ENCODE measurements at regions not wholly inside any gene's neighbourhood (a gene's known extent, or its start where the extent isn't known, plus 50 kb on each side); places are given as distances from the start of the nearest gene placed in this dataset.
A peak's percentile ranks its signal among the peaks of the same experiment; 100 is the strongest.

- Histone ChIP-seq H3K36me3 (ENCODE audit: control insufficient read depth, insufficient read depth, low read length) (no peaks in the 10 kb centered on the region), H3K4me3 (ENCODE audit: low read depth, low read length) (no peak overlapping the region), H3K9me3 (ENCODE audit: control insufficient read depth, insufficient read depth, low read length) (no peaks in the 10 kb centered on the region), H3K27ac (ENCODE audit: low read depth, low read length) (no peak overlapping the region), H3K27me3 (ENCODE audit: control insufficient read depth, insufficient read depth, low read length) (no peaks in the 10 kb centered on the region), H3K4me1 (ENCODE audit: control insufficient read depth, insufficient read depth, low read length) (no peaks in the 10 kb centered on the region)
- no peak for DNase-seq (ENCODE audit: low read depth in 4 of 6, low spot score in 6 of 6)
- 71% methylated on average over 2 of the region's 2 CpGs for WGBS (ENCODE audit: insufficient coverage)
Measured at GRCh38 chr7:131726031-131726430, 169.6 kb upstream of the PODXL start.

- Histone ChIP-seq H3K9me3 (ENCODE audit: control insufficient read depth, insufficient read depth, low read length) (no peaks in the 10 kb centered on the region), H3K27me3 (ENCODE audit: control insufficient read depth, insufficient read depth, low read length) (no peaks in the 10 kb centered on the region), H3K27ac (ENCODE audit: low read depth, low read length) (no peak overlapping the region), H3K36me3 (ENCODE audit: control insufficient read depth, insufficient read depth, low read length) (no peaks in the 10 kb centered on the region), H3K4me1 (ENCODE audit: control insufficient read depth, insufficient read depth, low read length) (no peaks in the 10 kb centered on the region), H3K4me3 (ENCODE audit: low read depth, low read length) (no peak overlapping the region)
- DNase-seq (ENCODE audit: low read depth in 4 of 6, low spot score in 6 of 6), result no peak
- 92% methylated on average over 2 of the region's 4 CpGs for WGBS (ENCODE audit: insufficient coverage)
Measured at GRCh38 chr7:131724776-131725345, 168.4 kb upstream of the PODXL start.

DNA sequence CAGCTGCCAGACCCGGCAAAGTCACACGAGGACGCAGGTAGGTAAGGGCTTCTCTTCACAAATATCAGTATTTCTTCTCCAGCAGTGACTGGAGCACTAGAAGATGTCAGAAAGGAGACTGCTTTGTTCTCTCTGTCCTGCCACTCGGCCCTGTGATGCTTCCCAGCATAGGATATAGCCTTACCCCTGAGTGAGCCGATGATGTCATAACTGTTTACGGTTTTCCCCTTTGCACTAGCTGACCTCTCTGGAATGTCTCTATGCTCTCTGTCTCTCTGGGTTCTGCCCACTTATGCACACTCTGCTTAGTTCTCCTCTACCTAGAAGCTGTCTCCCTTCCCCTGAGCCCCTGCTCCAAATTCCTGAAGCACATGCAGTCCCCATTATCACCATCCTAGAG lies 167.5 kb upstream of the PODXL start:
- Histone ChIP-seq H3K4me3 (ENCODE audit: low read depth, low read length) (no peak overlapping the region), H3K4me1 (ENCODE audit: control insufficient read depth, insufficient read depth, low read length) (no peaks in the 10 kb centered on the region), H3K27ac (ENCODE audit: low read depth, low read length) (no peak overlapping the region), H3K27me3 (ENCODE audit: control insufficient read depth, insufficient read depth, low read length) (no peaks in the 10 kb centered on the region), H3K36me3 (ENCODE audit: control insufficient read depth, insufficient read depth, low read length) (no peaks in the 10 kb centered on the region), H3K9me3 (ENCODE audit: control insufficient read depth, insufficient read depth, low read length) (no peaks in the 10 kb centered on the region)
- WGBS (ENCODE audit: insufficient coverage), result 61% methylated on average over 3 of the region's 6 CpGs
- no peak for DNase-seq (ENCODE audit: low read depth in 4 of 6, low spot score in 6 of 6)

DNA sequence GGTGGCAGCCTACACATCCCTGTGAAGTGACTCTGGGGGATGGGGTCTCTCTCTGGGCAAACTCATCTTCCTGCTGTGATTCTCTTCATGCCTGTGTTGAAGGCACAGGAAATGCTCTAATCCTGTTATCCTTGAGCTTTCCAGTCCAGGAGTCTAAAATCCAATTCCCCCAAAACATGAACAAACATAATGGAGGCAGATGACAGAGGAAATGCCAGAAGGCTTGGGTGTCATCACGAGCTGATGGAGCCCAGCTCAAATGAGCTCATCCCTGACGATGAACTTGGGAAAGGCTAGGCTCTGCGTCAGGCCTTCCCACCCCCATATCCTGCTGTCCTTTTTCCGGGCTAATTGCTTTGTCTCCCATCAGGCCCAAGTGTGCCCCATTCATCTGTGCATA lies 165.9 kb upstream of the PODXL start:
- WGBS (ENCODE audit: insufficient coverage), result 71% methylated on average over 4 of the region's 4 CpGs

GRCh38 chr7:131721660-131722059 lies 165.2 kb upstream of the PODXL start:
- Histone ChIP-seq H3K27me3 (ENCODE audit: control insufficient read depth, insufficient read depth, low read length) (no peaks in the 10 kb centered on the region), H3K4me1 (ENCODE audit: control insufficient read depth, insufficient read depth, low read length) (no peaks in the 10 kb centered on the region), H3K4me3 (ENCODE audit: low read depth, low read length) (no peak overlapping the region), H3K9me3 (ENCODE audit: control insufficient read depth, insufficient read depth, low read length) (no peaks in the 10 kb centered on the region), H3K27ac (ENCODE audit: low read depth, low read length) (no peak overlapping the region), H3K36me3 (ENCODE audit: control insufficient read depth, insufficient read depth, low read length) (no peaks in the 10 kb centered on the region)
- DNase-seq (ENCODE audit: low read depth in 4 of 6, low spot score in 6 of 6), result no peak
- WGBS (ENCODE audit: insufficient coverage), result no CpG with 5 or more reads among the region's 3 CpGs

More for the DNA sequence above, 165.9 kb upstream of the PODXL start:
- H3K9me3 ChIP-seq (ENCODE audit: control insufficient read depth, insufficient read depth, low read length), result no peaks in the 10 kb centered on the region
- no peak overlapping the region for H3K27ac ChIP-seq (ENCODE audit: low read depth, low read length)
- no peaks in the 10 kb centered on the region for H3K36me3 ChIP-seq (ENCODE audit: control insufficient read depth, insufficient read depth, low read length)
- no peaks in the 10 kb centered on the region for H3K4me1 ChIP-seq (ENCODE audit: control insufficient read depth, insufficient read depth, low read length)
- no peak overlapping the region for H3K4me3 ChIP-seq (ENCODE audit: low read depth, low read length)
- no peak for DNase-seq (ENCODE audit: low read depth in 4 of 6, low spot score in 6 of 6)
- H3K27me3 ChIP-seq (ENCODE audit: control insufficient read depth, insufficient read depth, low read length), result no peaks in the 10 kb centered on the region

DNA sequence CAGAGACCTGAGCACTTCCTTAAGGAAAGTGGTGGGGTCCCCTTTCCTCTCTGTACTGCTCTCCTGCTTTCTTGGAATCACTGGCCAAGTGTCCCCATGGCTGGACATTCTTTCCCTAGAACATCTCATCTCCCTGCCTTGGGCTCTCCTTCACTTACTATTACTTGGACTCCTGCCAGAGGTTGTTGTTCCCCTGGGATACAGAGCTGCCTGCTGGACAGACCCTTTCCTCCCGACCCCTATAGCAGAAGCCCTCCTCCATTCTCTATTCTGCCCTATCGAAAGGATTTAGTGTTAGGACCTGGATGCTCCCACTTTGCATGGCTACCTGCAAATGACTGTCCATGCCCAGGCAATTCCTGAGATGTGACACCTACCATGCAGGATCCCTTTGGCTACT lies 164.3 kb upstream of the PODXL start:
- H3K4me3 ChIP-seq (ENCODE audit: low read depth, low read length), result no peak overlapping the region
- no peaks in the 10 kb centered on the region for H3K4me1 ChIP-seq (ENCODE audit: control insufficient read depth, insufficient read depth, low read length)
- WGBS (ENCODE audit: insufficient coverage), result 72% methylated on average over 2 of the region's 2 CpGs
- DNase-seq (ENCODE audit: low read depth in 4 of 6, low spot score in 6 of 6), result no peak
- H3K27me3 ChIP-seq (ENCODE audit: control insufficient read depth, insufficient read depth, low read length), result no peaks in the 10 kb centered on the region
- H3K36me3 ChIP-seq (ENCODE audit: control insufficient read depth, insufficient read depth, low read length), result no peaks in the 10 kb centered on the region
- H3K27ac ChIP-seq (ENCODE audit: low read depth, low read length), result no peak overlapping the region
- no peaks in the 10 kb centered on the region for H3K9me3 ChIP-seq (ENCODE audit: control insufficient read depth, insufficient read depth, low read length)

GRCh38 chr7:131717181-131717580 lies 160.8 kb upstream of the PODXL start:
- Histone ChIP-seq H3K27ac (ENCODE audit: low read depth, low read length) (no peak overlapping the region), H3K4me3 (ENCODE audit: low read depth, low read length) (no peak overlapping the region), H3K9me3 (ENCODE audit: control insufficient read depth, insufficient read depth, low read length) (no peaks in the 10 kb centered on the region), H3K27me3 (ENCODE audit: control insufficient read depth, insufficient read depth, low read length) (no peaks in the 10 kb centered on the region), H3K36me3 (ENCODE audit: control insufficient read depth, insufficient read depth, low read length) (no peaks in the 10 kb centered on the region), H3K4me1 (ENCODE audit: control insufficient read depth, insufficient read depth, low read length) (no peaks in the 10 kb centered on the region)
- WGBS (ENCODE audit: insufficient coverage), result 87% methylated on average over 3 of the region's 3 CpGs
- no peak for DNase-seq (ENCODE audit: low read depth in 4 of 6, low spot score in 6 of 6)

- Histone ChIP-seq H3K27me3 (ENCODE audit: control insufficient read depth, insufficient read depth, low read length) (no peaks in the 10 kb centered on the region), H3K9me3 (ENCODE audit: control insufficient read depth, insufficient read depth, low read length) (peaks cover 6% of the 10 kb centered on the region), H3K36me3 (ENCODE audit: control insufficient read depth, insufficient read depth, low read length) (no peaks in the 10 kb centered on the region), H3K27ac (ENCODE audit: low read depth, low read length) (no peak overlapping the region), H3K4me3 (ENCODE audit: low read depth, low read length) (no peak overlapping the region), H3K4me1 (ENCODE audit: control insufficient read depth, insufficient read depth, low read length) (no peaks in the 10 kb centered on the region)
- no CpG with 5 or more reads among the region's 1 CpG for WGBS (ENCODE audit: insufficient coverage)
- DNase-seq (ENCODE audit: low read depth in 4 of 6, low spot score in 6 of 6), result no peak
Measured at GRCh38 chr7:131699323-131699722, 142.9 kb upstream of the PODXL start.

- WGBS (ENCODE audit: insufficient coverage), result 21% methylated on average over 30 of the region's 30 CpGs
- peak; percentile 51 to 93 (median 66) for DNase-seq (ENCODE audit: low read depth in 4 of 6, low spot score in 6 of 6)
- Histone ChIP-seq H3K27me3 (ENCODE audit: control insufficient read depth, insufficient read depth, low read length) (no peaks in the 10 kb centered on the region), H3K27ac (ENCODE audit: low read depth, low read length) (no peak overlapping the region), H3K36me3 (ENCODE audit: control insufficient read depth, insufficient read depth, low read length) (no peaks in the 10 kb centered on the region), H3K4me3 (ENCODE audit: low read depth, low read length) (no peak overlapping the region), H3K4me1 (ENCODE audit: control insufficient read depth, insufficient read depth, low read length) (peaks cover 20% of the 10 kb centered on the region), H3K9me3 (ENCODE audit: control insufficient read depth, insufficient read depth, low read length) (no peaks in the 10 kb centered on the region)
Measured at GRCh38 chr7:131692131-131692960, 135.9 kb upstream of the PODXL start.

Measured in spinal cord (tissue), 9 donors.